Stimulated activated naive CD8-positive, alpha-beta T cell treated with anti-CD3 and anti-CD28 coated beads, Interleukin-15, Interleukin-2, amounts not matched to agents 100 U/mL and 50 U/mL, for 24 hours (primary cell): ENCODE measurements at regions not wholly inside any gene's neighbourhood (a gene's known extent, or its start where the extent isn't known, plus 50 kb on each side); places are given as distances from the start of the nearest gene placed in this dataset.
"Not testable (repeated sequence)": the region's sequence is repeated elsewhere in the genome, so short reads cannot be mapped to it uniquely, and the experiment has no call there.

ENCODE experiments used
- ATAC-seq: fragments of 150-1000 bp; cut with Tn5 transposase; one replicate; pipeline ENCODE4 v1.10.0; 2021
- DNase-seq: peaks from one replicate; pipeline ENCODE4 v3.0.0; 2021

GRCh38 chr9:13439685-13440476 lies 160.4 kb upstream of the MPDZ start:
- DNase-seq: no peak
- ATAC-seq: no peak

DNA sequence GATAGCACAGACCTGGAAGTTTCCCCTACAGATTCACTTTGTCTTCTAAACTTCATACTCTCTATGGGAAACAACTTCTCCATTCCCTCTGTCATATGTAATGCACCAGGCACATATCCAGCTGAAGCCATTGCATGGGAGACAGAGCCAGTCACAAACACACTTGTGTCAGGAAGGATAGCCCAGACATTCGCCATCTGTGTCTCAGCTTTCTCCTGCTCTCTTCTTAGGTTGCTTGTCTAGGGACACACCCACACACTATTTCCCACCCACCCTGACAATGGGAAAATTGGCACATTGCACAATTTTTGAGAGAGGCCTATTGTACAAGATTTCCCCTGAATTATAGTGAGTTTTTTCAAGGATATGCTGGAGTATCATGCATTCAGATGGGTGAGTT lies 158.4 kb upstream of the MPDZ start:
- ATAC-seq: no peak
- no peak for DNase-seq

GRCh38 chr9:13436591-13436990 lies 157.1 kb upstream of the MPDZ start:
- no peak for ATAC-seq

GRCh38 chr9:13433453-13433852 lies 154.0 kb upstream of the MPDZ start:
- not testable (repeated sequence) for ATAC-seq, DNase-seq

More at GRCh38 chr9:13436591-13436990, 157.1 kb upstream of the MPDZ start:
- DNase-seq: no peak

- DNase-seq (no peak), ATAC-seq (no peak)
Observed at GRCh38 chr9:13432904-13433303, 153.4 kb upstream of the MPDZ start.

- no peak for ATAC-seq
Observed at GRCh38 chr9:13431692-13432091, 152.2 kb upstream of the MPDZ start.

DNA sequence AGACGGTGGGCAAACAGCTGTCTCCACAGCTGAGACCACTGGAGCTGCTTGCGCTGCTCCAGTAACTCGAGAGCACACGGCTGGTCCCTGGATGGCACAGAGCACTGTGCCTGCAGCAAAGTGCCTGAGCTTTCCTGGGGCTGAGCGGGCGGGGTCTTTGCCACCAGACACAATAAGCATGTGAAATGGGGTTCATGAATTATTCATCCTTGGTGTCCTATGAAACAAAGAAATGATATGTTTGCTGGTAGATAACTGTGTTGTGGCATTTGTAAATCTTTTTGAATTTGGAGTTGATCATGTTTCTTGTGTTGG lies 151.7 kb upstream of the MPDZ start:
- no peak for DNase-seq
- no peak for ATAC-seq

More at GRCh38 chr9:13431692-13432091, 152.2 kb upstream of the MPDZ start:
- DNase-seq: no peak

DNA sequence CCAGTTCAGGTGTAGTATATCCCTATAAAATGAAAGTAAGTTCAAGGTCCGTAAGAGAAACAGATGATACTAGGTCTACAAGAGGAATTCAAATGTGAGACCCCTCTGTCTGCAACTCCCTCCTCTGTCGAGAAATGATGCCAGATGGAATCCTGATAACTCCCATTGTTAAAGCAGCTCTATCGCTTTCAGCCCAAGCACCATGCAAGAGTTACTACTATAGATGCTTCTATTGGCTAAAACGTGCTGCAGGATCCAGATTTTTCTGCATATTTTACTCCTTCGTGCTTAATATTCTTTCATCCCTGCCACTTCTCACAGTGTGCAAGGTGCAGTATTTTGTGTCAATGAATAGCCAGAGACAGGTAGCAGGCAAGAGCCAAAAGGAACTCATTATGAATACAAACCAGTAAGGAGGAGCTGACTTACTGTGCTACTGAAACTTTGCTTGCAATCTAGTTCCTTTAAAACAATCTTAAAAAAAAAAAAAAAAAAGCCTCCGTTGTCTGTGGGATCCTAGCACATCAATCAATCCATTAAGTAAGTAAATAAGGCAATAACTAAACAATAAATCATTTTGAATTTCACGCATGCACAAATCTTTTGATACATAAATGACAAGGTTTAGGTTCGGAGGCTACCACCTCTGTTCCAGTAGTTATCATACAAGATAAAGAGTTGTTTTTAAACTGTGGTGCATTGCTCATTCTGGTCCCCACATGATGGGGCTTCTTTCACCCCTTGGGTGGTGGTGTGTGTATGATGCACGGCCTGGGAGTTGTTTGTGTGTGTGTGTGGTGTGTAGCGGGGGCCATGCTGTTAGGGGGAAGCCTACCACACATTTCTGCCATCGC lies 151.1 kb upstream of the MPDZ start:
- ATAC-seq (no peak), DNase-seq (no peak)

DNA sequence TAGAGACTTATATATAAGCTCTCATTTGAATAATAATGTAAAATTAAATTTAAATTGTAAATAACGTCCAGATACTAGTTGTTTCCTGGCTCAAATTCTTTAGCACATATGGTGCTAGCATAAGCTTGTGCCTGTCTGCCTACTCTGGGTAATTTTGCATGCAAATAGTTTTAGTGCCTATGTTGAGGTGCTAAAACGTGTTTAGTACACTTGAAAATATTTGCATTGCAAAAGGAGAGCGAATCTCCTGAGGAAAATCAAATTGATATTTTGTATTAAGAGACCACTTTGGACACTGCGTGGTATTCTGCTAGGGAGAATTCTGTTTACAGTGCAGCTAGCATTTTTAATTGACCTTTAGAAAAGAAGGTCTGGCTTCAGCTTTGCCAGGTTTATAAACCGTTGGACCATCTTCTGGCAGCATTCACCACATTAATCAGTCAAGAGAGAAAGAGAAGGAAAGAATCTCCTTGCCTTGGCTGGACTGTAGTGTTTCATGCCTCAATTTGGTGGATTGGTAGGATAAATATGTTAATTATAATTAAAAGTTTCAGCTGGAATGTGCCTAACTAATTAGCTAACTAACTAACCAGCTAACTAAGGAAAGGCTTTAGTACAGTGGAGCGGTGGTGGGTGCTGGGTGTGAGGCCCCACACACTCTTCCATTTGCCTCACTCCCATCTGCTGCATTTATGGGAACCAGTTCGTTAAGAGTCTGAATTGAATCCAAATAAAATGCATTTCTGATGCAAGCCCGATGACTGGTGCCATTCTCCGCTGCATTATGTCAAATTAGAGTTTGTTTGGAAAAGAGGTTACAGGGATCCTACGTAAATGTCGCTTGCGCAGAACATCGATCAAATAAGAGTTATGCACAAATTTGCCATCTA lies 150.1 kb upstream of the MPDZ start:
- DNase-seq: no peak
- ATAC-seq: no peak

DNA sequence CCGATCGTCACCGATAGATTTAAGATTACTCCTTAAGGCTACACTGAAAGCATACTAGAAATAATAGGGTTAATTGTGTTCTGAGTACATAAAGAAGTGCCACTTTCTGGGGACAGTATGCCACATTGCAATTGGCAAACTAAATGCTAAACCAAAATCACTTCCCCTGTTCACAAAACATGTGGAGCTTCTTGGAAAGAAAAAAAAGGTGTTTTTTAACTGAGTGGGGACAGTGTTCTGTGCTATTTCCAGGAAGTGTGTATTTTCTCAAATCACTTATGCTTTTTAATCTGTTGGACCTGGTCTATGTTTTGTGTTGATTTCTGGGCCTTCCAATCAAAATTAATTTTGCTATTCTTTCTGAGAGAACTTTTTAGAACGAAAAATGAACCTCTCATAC lies 149.3 kb upstream of the MPDZ start:
- ATAC-seq (no peak), DNase-seq (no peak)

- no peak for DNase-seq
- no peak for ATAC-seq
Observed at GRCh38 chr9:13427587-13427986, 148.1 kb upstream of the MPDZ start.

DNA sequence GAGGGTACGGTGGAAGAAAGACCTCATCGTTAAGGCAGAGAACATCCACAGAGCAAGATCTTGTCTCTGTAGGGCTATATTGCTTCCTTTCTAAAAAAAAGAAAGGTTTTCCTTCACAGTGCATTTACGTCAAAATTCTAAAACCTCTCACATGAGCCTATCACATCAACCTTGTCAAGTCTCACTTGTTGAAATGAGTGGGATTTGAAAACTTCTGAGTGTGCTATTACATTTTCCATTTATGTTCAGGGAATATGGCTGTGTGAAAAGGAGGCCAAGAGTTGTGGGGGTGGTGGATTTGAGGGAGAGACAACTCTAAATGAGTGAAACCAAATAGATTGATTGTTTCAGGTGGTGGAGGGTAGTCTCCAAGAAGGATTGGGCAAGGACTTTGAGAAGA lies 147.1 kb upstream of the MPDZ start:
- ATAC-seq: no peak
- DNase-seq: no peak

DNA sequence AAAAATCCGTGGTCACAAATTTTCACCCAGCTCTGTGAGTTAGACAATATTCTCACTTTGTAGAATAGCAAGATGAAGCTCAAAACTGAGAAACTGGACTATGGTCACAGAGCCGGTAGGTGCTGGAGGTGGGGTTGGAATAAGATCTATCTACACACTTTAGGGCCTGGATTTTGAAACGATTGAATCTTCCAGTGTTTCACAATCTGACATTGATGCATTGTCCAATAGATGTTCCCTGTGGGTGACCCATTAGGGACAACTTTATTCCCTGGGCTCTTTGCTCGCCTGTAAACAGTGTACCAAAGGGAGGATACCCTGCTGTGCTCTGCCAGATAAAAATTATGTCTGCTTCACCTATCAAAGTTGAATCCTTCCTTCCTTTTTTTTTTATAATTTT lies 145.4 kb upstream of the MPDZ start:
- ATAC-seq (no peak), DNase-seq (no peak)

DNA sequence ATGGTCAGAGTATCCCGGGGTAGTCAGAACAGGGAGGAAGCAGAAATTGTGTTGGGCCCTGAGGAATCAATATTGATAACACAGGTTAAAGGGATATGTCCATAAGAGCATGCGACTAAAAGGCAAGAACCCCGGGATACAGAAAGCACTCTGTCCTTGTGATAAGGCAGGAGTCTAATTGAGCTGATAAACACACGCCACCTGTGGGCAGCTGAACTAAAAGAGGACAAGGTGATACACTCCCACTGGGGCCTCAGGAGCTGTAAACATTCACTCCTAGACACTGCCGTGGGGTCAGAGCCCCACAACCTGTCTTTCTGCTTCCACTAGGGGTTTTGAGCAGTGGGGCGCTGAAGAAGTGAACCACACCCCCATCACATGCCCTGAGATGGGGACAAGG lies 144.7 kb upstream of the MPDZ start:
- ATAC-seq (no peak), DNase-seq (no peak)

DNA sequence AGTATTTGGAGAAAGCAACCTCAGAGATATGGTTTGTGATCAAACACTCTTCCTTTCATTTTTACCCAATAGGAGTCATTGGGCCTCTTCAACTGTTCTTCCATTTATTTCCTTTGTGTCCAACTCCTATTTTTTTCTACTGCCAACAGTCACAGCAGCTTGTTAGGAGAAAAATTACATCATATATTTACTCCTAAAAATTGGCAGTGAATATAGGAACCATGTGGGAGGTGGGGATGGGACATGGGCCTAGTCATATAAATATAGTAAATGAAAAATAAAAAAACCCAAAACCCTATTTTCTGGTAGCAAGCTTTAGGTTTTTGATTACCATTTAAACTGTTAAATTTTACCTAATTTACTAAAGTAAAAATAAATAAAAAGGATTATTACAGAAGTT lies 134.9 kb upstream of the MPDZ start:
- ATAC-seq: no peak
- DNase-seq: no peak

- no peak for DNase-seq
- ATAC-seq: no peak
Observed at GRCh38 chr9:13412331-13412730, 132.8 kb upstream of the MPDZ start.

GRCh38 chr9:13411791-13412190 lies 132.3 kb upstream of the MPDZ start:
- ATAC-seq (no peak), DNase-seq (no peak)

DNA sequence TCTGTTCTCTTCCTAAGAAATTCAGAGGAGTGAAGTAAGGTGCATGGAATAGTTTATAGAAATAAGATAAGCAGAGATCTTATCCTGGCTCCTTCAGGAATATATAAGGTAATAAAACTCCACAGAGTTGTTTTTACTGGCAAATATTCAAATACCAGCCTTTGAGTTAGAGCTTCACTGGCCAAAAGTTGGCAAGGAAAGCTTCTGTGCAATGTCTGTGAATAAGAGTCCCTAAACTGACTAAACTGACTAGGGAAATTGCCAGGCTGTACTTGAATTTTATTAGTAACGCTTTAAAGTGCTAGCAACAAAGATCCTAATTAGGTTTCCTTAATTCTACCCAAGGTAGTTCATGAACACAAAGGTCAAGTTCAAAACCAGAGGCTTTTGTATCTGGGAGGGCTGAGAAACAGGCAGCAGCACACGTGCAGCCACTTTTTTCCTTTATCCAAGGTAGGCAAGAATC lies 131.1 kb upstream of the MPDZ start:
- no peak for ATAC-seq
- no peak for DNase-seq

- no peak for ATAC-seq
Observed at GRCh38 chr9:13397661-13398060, 118.2 kb upstream of the MPDZ start.

GRCh38 chr9:13397220-13397619 lies 117.7 kb upstream of the MPDZ start:
- no peak for ATAC-seq

More at GRCh38 chr9:13397661-13398060, 118.2 kb upstream of the MPDZ start:
- DNase-seq: no peak

GRCh38 chr9:13396418-13396817 lies 116.9 kb upstream of the MPDZ start:
- ATAC-seq (no peak), DNase-seq (no peak)

More at GRCh38 chr9:13397220-13397619, 117.7 kb upstream of the MPDZ start:
- DNase-seq: no peak

- DNase-seq: no peak
- ATAC-seq: no peak
Observed at GRCh38 chr9:13395156-13395555, 115.7 kb upstream of the MPDZ start.
